ENCODE measurements at regions not wholly inside any gene's neighbourhood (a gene's known extent, or its start where the extent isn't known, plus 50 kb on each side); places are given as distances from the start of the nearest gene placed in this dataset.

- no peak for DNase-seq (ENCODE audit: low spot score)
- TF ChIP-seq CTCF (IDR thresholded peaks at IDR 0.05), result no peak
- ATAC-seq (ENCODE audit: low FRiP score), result no peak
These were observed 70.2 kb upstream of the GATA5 start for GRCh38 chr20:62545901-62546525.

- no peak for TF ChIP-seq CTCF (IDR thresholded peaks at IDR 0.05)
- ATAC-seq (ENCODE audit: low FRiP score) (no peak), DNase-seq (ENCODE audit: low spot score) (no peak)
These were observed 70.8 kb upstream of the GATA5 start for GRCh38 chr20:62546606-62547005.

- ATAC-seq (ENCODE audit: low FRiP score) (no peak), DNase-seq (ENCODE audit: low spot score) (no peak)
- TF ChIP-seq CTCF (IDR thresholded peaks at IDR 0.05), result no peak
These were observed 71.6 kb upstream of the GATA5 start for GRCh38 chr20:62547364-62547763.

- no peak for TF ChIP-seq CTCF (IDR thresholded peaks at IDR 0.05)
- no peak for DNase-seq (ENCODE audit: low spot score)
- ATAC-seq (ENCODE audit: low FRiP score), result no peak
These were observed 72.7 kb upstream of the GATA5 start for GRCh38 chr20:62548471-62548870.

GRCh38 chr20:62549029-62549428 is 73.2 kb upstream of the GATA5 start:
- no peak for DNase-seq (ENCODE audit: low spot score)
- no peak for TF ChIP-seq CTCF (IDR thresholded peaks at IDR 0.05)
- no peak for ATAC-seq (ENCODE audit: low FRiP score)

- TF ChIP-seq CTCF (IDR thresholded peaks at IDR 0.05), result no peak
- ATAC-seq (ENCODE audit: low FRiP score), result no peak
- no peak for DNase-seq (ENCODE audit: low spot score)
These were observed 73.8 kb upstream of the GATA5 start for GRCh38 chr20:62549499-62550086.

- TF ChIP-seq CTCF (IDR thresholded peaks at IDR 0.05), result no peak
- DNase-seq (ENCODE audit: low spot score) (no peak), ATAC-seq (ENCODE audit: low FRiP score) (no peak)
These were observed 74.4 kb upstream of the GATA5 start for GRCh38 chr20:62550087-62550632.
